Prostate gland (tissue), 2 donors: ENCODE measurements at regions not wholly inside any gene's neighbourhood (a gene's known extent, or its start where the extent isn't known, plus 50 kb on each side); places are given as distances from the start of the nearest gene placed in this dataset.
"Not testable (repeated sequence)": the region's sequence is repeated elsewhere in the genome, so short reads cannot be mapped to it uniquely, and the experiment has no call there.

Experiments
- DNase-seq: peaks from one replicate; pipeline ENCODE4 v3.0.0-alpha.2; 2019; ENCODE audit warnings: low spot score
- H3K27ac ChIP-seq, 2 donors: fragments of 200-600 bp; sonication (generic); 2 replicates each; pipeline ENCODE4 v1.5.1; 2017 to 2019
- H3K27me3 ChIP-seq: fragments of 200-600 bp; sonication (generic); replicated peaks from 2 replicates; pipeline ENCODE4 v1.5.1; 2019; ENCODE audit not compliant: insufficient read depth
- H3K36me3 ChIP-seq, 2 donors: fragments of 200-600 bp; sonication (generic); 1 replicate in 1 of 2; 2 replicates in 1 of 2; pipeline versions ENCODE4 v1.5.1 to v1.8.1; 2017 to 2019
- H3K4me1 ChIP-seq: fragments of 200-600 bp; sonication (generic); replicated peaks from 2 replicates; pipeline ENCODE4 v1.5.1; 2019
- H3K4me3 ChIP-seq, 2 donors: fragments of 200-600 bp; sonication (generic); 2 replicates each; pipeline ENCODE4 v1.5.1; 2017 to 2019
- H3K9me3 ChIP-seq: fragments of 200-600 bp; sonication (generic); 2 replicates; pipeline ENCODE4 v1.5.1; 2017
- WGBS: methylation state at CpG from one replicate; pipeline ENCODE4 v1.1.5; 2018; 5-methylcytosine and 5-hydroxymethylcytosine counted together
- intact Hi-C: fragments of 100-400 bp; cut with DNase I; formaldehyde crosslinking; loops from one replicate; pipeline ENCODE4 v1.14.2; 2022
- TF ChIP-seq, protein P1 (sequence below), 4 experiments: fragments of 200-600 bp in 2 of 4; fragments of 450-650 bp in 2 of 4; sonication (generic) in 2 of 4; IDR thresholded peaks; 1 replicate in 3 of 4; 2 replicates in 1 of 4; pipeline ENCODE4 v1.5.1; 2016 to 2019; ENCODE audit warnings: antibody characterized with exemption in 4 of 4, mild to moderate bottlenecking in 2 of 4, moderate library complexity in 2 of 4

DNA sequence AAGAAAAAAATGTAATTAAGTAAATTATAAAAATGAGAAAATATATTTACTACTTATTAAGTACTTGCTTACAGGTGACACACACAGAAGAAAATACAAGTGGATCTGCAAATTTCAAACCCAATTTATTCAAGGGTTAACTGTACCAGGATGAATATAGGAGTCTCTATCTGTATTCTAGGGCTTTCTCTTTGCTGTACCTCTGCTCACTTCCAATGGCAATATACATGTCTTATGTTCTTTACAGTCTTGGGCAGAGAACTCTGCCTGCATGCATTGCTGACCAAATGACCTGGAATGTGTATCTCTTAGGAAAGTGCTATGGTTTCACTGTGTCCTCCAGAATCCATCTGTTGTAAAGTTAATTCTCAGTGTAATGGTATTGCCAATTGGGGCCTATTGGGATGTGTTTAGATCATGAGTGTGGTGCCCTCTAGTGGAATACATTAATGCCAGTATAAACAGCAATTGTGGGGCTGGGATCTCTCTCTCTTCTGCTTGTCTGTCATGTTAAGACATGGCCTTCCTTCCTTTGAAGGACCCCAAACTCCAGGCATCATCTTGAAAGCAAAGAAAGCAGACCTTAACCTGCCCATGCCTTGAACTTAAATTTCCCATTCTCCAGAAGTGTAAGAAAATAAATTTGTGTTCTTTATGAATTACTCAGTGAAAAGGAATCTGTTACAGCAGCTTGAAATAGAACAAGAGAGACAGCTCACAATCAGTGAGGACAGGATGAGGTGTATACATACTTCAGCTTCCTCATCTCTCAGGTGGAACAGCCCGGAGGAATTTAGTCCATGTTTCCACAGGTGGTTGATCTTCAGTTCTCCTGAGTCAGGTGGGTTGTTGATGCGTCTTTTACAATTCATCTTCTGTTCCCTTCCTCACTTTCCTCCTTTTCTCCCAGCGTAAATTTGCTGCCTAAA is 356.9 kb downstream of the RPIA start:
- H3K9me3 ChIP-seq, H3K4me3 ChIP-seq, H3K36me3 ChIP-seq, intact Hi-C loops, H3K27me3 ChIP-seq, H3K4me1 ChIP-seq, DNase-seq, H3K27ac ChIP-seq: not testable (repeated sequence)
- TF ChIP-seq, protein P1, sequence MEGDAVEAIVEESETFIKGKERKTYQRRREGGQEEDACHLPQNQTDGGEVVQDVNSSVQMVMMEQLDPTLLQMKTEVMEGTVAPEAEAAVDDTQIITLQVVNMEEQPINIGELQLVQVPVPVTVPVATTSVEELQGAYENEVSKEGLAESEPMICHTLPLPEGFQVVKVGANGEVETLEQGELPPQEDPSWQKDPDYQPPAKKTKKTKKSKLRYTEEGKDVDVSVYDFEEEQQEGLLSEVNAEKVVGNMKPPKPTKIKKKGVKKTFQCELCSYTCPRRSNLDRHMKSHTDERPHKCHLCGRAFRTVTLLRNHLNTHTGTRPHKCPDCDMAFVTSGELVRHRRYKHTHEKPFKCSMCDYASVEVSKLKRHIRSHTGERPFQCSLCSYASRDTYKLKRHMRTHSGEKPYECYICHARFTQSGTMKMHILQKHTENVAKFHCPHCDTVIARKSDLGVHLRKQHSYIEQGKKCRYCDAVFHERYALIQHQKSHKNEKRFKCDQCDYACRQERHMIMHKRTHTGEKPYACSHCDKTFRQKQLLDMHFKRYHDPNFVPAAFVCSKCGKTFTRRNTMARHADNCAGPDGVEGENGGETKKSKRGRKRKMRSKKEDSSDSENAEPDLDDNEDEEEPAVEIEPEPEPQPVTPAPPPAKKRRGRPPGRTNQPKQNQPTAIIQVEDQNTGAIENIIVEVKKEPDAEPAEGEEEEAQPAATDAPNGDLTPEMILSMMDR (IDR thresholded peaks at IDR 0.05): peak in 1 of 4 experiments; percentile 30
- 65% methylated on average over 2 of the region's 3 CpGs for WGBS

DNA sequence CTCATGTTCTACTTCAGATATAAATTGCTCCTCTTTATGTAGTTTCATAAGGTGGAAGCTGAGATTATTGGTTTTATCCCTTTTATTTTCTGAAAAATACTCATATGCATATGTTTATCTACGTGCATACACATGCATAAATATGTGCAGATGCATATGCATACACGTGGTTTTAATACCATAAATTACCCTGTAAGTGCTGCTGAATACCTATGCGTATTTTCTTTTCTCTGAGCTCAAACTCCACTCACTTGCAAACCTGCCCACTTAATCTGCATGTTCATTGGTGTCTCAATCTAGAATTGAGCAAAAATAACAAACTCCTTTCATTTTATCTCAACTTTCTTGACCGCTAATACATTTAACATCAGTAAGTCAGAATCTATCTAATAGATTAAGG is 367.1 kb downstream of the RPIA start:
- H3K9me3 ChIP-seq, intact Hi-C loops, H3K27me3 ChIP-seq, H3K27ac ChIP-seq, H3K4me3 ChIP-seq, H3K4me1 ChIP-seq, H3K36me3 ChIP-seq, DNase-seq: not testable (repeated sequence)
- WGBS: 83% methylated on average over 4 of the region's 4 CpGs

DNA sequence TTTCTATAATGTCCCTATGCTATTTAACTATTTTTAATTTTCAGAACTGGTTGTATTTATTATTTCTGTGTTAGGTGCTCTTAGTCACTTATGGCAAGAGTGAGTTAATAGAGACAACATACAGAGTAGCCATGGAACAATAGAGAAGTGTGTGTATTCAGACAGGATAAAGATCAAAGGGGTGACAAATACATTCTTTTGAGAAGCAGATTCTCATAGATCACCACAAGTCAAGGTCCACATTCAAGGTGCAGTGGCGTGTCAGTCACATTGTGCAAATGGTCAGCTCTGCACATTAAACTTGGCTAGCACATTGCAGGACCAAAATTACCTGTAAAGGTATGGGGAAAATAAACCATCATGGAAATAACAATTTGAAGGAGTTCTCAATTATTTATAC is 369.7 kb downstream of the RPIA start:
- H3K4me1 ChIP-seq, H3K27ac ChIP-seq, DNase-seq, H3K36me3 ChIP-seq, H3K9me3 ChIP-seq, intact Hi-C loops, H3K27me3 ChIP-seq, H3K4me3 ChIP-seq: not testable (repeated sequence)
- 65% methylated on average over 1 of the region's 1 CpG for WGBS

DNA sequence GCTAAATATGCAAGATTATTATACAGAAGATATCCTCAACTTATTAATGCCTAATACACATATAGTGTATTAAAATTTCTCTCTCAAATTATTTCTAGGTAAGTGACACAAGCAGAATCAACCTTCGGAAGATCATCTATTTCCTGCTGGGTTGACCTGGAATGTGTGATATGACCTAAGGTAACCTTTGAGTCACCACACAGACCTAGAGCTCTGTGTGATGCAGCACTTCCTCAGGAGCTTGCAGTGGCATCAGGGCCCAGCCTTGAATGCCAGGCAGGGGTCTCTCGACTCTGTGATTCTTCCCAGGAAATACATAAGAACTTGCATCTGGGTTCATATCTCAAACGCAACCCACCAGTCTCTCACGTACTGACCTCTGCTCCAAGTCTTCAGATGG is 385.3 kb downstream of the RPIA start:
- intact Hi-C loops: not testable (repeated sequence)

DNA sequence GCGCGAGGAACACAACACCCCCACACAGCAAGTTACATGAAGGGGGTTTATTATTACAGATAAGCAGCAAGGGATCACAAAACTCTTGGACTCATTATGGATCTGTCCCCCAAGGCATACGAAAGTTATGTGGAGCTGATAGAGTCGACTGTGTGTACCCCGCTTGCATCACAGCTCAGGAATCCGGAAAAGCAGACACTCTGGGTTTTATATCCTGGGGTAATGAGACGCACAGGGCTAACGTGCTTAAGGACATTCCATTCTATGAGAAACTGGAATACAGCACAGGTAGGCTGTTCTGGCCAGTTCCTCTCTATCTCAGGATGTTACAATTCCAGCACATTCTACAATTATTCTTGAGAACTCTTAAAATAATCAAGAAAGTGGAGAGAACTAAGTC is 401.4 kb downstream of the RPIA start:
- H3K4me1 ChIP-seq, H3K27me3 ChIP-seq, intact Hi-C loops, H3K27ac ChIP-seq, H3K36me3 ChIP-seq, H3K9me3 ChIP-seq, H3K4me3 ChIP-seq, DNase-seq: not testable (repeated sequence)
- WGBS: 63% methylated on average over 8 of the region's 8 CpGs

More for the DNA sequence above, 385.3 kb downstream of the RPIA start:
- H3K9me3 ChIP-seq, H3K4me3 ChIP-seq, H3K27ac ChIP-seq, DNase-seq, H3K36me3 ChIP-seq, H3K4me1 ChIP-seq, H3K27me3 ChIP-seq: not testable (repeated sequence)
- WGBS: 87% methylated on average over 4 of the region's 4 CpGs

DNA sequence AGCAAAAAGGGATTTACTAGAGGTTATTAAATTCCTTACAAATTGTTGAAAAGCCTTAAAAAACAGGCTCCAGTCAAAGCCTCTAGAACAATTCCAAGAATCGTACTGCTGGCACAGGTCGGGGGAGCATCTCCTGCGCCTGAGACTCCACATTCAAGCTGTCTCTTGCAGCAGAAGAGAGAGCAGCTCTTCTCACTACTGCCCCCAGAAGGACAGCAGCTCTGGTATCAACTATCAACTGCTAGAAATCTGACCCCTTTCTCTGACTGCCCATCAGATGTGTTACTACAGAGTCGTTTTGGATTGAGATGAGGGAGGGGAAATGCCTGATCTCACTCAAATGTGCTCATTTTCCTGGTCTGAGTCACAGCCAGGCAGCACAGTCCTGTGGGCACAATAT is 403.6 kb downstream of the RPIA start:
- DNase-seq, H3K36me3 ChIP-seq, H3K4me3 ChIP-seq, H3K27me3 ChIP-seq, H3K4me1 ChIP-seq, intact Hi-C loops, H3K27ac ChIP-seq, H3K9me3 ChIP-seq: not testable (repeated sequence)
- WGBS: 56% methylated on average over 4 of the region's 4 CpGs

DNA sequence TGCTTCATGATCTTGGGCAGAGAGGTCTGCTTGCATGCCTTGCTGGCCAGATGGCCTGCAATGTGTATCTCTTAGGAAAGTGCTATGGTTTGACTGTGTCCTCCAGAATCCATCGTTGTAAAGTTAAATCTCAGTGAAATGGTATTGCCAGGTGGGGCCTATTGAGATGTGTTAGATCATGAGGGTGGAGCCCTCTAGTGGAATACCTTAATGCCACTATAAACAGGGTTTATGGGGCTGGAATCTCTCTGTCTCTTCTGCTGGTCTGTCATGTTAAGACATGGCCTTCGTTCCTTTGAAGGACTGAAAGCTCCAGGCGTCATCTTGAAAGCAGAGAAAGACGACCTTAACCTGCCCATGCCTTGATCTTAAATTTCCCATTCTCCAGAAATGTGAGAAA is 411.1 kb downstream of the RPIA start:
- H3K9me3 ChIP-seq, H3K27ac ChIP-seq, H3K4me1 ChIP-seq, intact Hi-C loops, H3K4me3 ChIP-seq, H3K36me3 ChIP-seq, DNase-seq, H3K27me3 ChIP-seq: not testable (repeated sequence)
- 48% methylated on average over 4 of the region's 4 CpGs for WGBS

DNA sequence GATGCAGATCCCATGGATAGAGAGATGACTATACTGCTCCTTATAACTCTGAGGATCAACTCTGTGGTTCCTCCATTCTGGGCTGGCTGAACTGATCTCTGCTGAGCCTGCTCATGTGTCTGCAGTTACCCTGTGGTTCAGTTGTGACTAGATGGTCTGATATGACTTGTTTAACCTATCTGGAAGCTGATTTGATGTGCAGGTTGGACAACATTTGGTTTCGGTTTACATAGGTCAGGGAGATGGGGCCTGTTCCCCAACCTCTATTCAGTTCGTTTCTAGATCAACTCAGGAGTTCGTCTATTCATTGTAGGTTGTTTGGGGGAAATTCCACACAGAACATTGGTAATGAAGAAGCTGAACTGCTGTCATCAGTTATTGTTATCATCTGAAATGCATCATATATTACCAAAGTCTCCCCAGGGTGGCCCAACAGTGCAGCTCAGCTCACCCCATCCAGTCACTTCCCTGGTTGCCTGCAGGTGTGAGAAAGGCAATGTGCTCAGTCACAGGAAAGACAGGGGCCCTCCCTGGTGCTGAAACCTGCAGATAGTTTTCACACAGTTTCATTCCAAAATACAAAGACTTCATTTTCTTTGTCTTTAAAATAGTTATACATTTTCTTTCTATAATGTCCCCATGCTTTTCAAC is 415.0 kb downstream of the RPIA start:
- H3K27me3 ChIP-seq, intact Hi-C loops, H3K4me3 ChIP-seq, H3K9me3 ChIP-seq, H3K27ac ChIP-seq, H3K36me3 ChIP-seq, H3K4me1 ChIP-seq, DNase-seq: not testable (repeated sequence)
- no CpG with 5 or more reads among the region's 3 CpGs for WGBS

DNA sequence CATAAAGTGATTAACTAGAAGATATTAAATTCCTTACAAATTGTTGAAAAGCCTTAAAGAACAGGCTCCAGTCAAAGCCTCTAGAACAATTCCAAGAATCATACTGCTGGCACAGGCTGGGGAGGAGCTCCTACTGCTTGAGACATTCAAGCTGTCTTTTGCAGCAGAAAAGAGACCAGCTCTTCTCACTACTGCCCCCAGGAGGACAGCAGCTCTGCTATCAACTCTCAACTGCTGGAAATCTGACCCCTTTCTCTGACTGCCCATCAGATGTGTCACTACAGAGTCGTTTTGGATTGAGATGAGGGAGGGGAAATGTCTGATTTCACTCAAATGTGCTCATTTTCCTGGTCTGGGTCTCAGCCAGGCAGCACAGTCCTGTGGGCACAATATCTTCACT is 421.0 kb downstream of the RPIA start:
- H3K9me3 ChIP-seq, DNase-seq, H3K27me3 ChIP-seq, intact Hi-C loops, H3K4me1 ChIP-seq, H3K27ac ChIP-seq, H3K4me3 ChIP-seq, H3K36me3 ChIP-seq: not testable (repeated sequence)
- WGBS: 0% methylated on average over 1 of the region's 1 CpG

DNA sequence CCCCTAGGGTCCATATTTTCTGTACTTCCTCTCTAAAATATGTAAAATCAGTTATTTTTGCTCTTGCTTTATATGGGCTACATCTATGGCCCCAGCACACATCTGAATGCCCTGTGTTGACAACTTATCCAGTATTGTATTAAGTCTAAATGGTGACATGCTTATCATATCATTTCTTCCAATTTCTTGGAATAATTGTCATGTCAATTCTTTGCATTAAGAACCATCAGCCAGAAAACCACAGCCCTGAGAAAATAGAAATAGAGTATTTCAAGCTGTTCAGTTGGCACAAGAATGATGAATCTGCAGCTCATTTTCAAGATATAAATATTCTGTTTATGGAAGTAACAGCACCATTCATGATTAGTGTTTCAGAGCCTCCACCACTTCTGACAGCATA is 421.8 kb downstream of the RPIA start:
- H3K36me3 ChIP-seq, intact Hi-C loops, H3K9me3 ChIP-seq, DNase-seq, H3K4me1 ChIP-seq, H3K27me3 ChIP-seq, H3K4me3 ChIP-seq, H3K27ac ChIP-seq: not testable (repeated sequence)

DNA sequence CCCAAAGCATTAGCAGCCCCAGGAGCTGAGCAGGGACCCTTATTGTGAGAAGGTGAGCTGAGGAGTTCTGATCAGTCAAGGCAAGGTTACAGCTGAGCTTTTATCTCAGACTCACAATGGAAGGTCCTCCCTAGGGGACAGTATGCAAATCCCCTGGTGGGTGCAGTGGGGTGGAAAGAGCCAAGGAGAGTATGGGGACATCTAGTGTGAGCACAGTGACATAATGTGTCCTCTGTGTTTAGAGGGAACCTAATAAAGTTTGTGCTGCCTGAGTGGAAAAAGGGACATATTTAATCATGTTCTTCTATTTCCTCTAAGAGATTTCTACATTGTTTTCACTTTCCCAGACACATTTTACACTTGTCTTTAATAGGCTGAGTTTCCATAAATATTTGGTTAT is 438.0 kb downstream of the RPIA start:
- H3K4me1 ChIP-seq, DNase-seq, intact Hi-C loops, H3K27ac ChIP-seq, H3K36me3 ChIP-seq, H3K4me3 ChIP-seq, H3K27me3 ChIP-seq, H3K9me3 ChIP-seq: not testable (repeated sequence)
